ENCODE measurements at regions not wholly inside any gene's neighbourhood (a gene's known extent, or its start where the extent isn't known, plus 50 kb on each side); places are given as distances from the start of the nearest gene placed in this dataset.

GRCh38 chr14:86540636-86541247 lies 1010.8 kb downstream of the FLRT2 start:
- DNase-seq, result no peak

- no peak for DNase-seq
Observed at GRCh38 chr14:86539361-86540070, 1009.6 kb downstream of the FLRT2 start.

GRCh38 chr14:86533834-86534233 lies 1003.9 kb downstream of the FLRT2 start:
- no peak for DNase-seq

- no peak for DNase-seq
Observed at GRCh38 chr14:86532219-86532618, 1002.3 kb downstream of the FLRT2 start.

GRCh38 chr14:86530457-86530856 lies 1000.5 kb downstream of the FLRT2 start:
- no peak for DNase-seq

GRCh38 chr14:86527312-86527711 lies 997.4 kb downstream of the FLRT2 start:
- no peak for DNase-seq

- no peak for DNase-seq
Observed at GRCh38 chr14:86525673-86526072, 995.7 kb downstream of the FLRT2 start.

GRCh38 chr14:86521843-86522242 lies 991.9 kb downstream of the FLRT2 start:
- no peak for DNase-seq

GRCh38 chr14:86521031-86521730 lies 991.2 kb downstream of the FLRT2 start:
- no peak for DNase-seq

- DNase-seq, result no peak
Observed at GRCh38 chr14:86518298-86518697, 988.4 kb downstream of the FLRT2 start.

GRCh38 chr14:86515195-86515594 lies 985.3 kb downstream of the FLRT2 start:
- no peak for DNase-seq

GRCh38 chr14:86513564-86513963 lies 983.6 kb downstream of the FLRT2 start:
- no peak for DNase-seq

- no peak for DNase-seq
Observed at GRCh38 chr14:86513056-86513455, 983.1 kb downstream of the FLRT2 start.

GRCh38 chr14:86510491-86510890 lies 980.5 kb downstream of the FLRT2 start:
- no peak for DNase-seq

- DNase-seq, result no peak
Observed at GRCh38 chr14:86505808-86506207, 975.9 kb downstream of the FLRT2 start.

GRCh38 chr14:86501611-86502010 lies 971.7 kb downstream of the FLRT2 start:
- DNase-seq, result no peak

GRCh38 chr14:86491743-86492142 lies 961.8 kb downstream of the FLRT2 start:
- no peak for DNase-seq

GRCh38 chr14:86481104-86481503 lies 951.2 kb downstream of the FLRT2 start:
- no peak for DNase-seq

- DNase-seq, result no peak
Observed at GRCh38 chr14:86464341-86464740, 934.4 kb downstream of the FLRT2 start.

GRCh38 chr14:86462193-86462753 lies 932.3 kb downstream of the FLRT2 start:
- DNase-seq, result no peak

GRCh38 chr14:86457481-86458135 lies 927.7 kb downstream of the FLRT2 start:
- DNase-seq, result no peak

GRCh38 chr14:86450085-86450484 lies 920.1 kb downstream of the FLRT2 start:
- no peak for DNase-seq

GRCh38 chr14:86442135-86442534 lies 912.2 kb downstream of the FLRT2 start:
- DNase-seq, result no peak
